ENCODE measurements at regions not wholly inside any gene's neighbourhood (a gene's known extent, or its start where the extent isn't known, plus 50 kb on each side); places are given as distances from the start of the nearest gene placed in this dataset.

DNA sequence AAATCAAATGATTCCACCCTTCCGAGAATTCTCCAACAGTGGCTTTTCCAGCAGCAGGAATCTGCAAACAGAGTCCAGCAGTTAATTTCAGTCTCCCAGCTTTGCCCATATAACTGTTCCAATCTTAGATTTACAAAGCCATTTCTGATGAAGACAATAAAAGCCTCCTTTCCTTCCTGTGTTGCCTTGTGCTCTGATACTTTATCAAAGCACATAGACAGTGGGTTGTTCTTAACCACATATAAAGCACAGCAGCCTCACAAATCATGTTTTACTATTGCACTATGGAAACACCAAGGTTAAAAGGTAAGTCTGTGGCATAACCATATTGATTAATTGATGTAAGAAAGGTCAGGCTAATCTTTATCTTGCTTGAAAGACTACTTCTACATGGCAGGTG lies 89.8 kb upstream of the MMADHC start:
- POLR2A ChIA-PET: no interaction called here
- Histone ChIP-seq H3K9me3 (ENCODE audit: control insufficient read depth in 1 of 2, insufficient read depth in 1 of 2, low read length in 2 of 2) (no peaks in the 10 kb centered on the region), H3K27me3 (ENCODE audit: control insufficient read depth in 1 of 2, insufficient read depth in 2 of 2, low read length in 2 of 2) (no peaks in the 10 kb centered on the region), H3K4me3 (ENCODE audit: low read length) (no peak overlapping the region), H3K4me1 (ENCODE audit: insufficient read depth, low read length) (no peaks in the 10 kb centered on the region), H3K36me3 (ENCODE audit: insufficient read depth, low read length) (no peaks in the 10 kb centered on the region), H3K27ac (ENCODE audit: low read depth in 1 of 2, low read length in 2 of 2) (no peak overlapping the region)
- TF ChIP-seq CTCF (IDR thresholded peaks at IDR 0.05): no peak
- Mint-ChIP-seq H3K4me1 (ENCODE audit: low read depth) (no peaks in the 10 kb centered on the region), H3K9me3 (peaks cover 10% of the 10 kb centered on the region), H3K27ac (no peak overlapping the region), H3K4me3 (no peak overlapping the region), H3K27me3 (peaks cover 10% of the 10 kb centered on the region), H3K36me3 (ENCODE audit: low read depth) (no peaks in the 10 kb centered on the region)
- CTCF ChIA-PET: no interaction called here
- intact Hi-C loops (cut with DNase I, micrococcal nuclease): no loop called here
- no peak for DNase-seq
- ATAC-seq (ENCODE audit: poor library complexity): no peak

DNA sequence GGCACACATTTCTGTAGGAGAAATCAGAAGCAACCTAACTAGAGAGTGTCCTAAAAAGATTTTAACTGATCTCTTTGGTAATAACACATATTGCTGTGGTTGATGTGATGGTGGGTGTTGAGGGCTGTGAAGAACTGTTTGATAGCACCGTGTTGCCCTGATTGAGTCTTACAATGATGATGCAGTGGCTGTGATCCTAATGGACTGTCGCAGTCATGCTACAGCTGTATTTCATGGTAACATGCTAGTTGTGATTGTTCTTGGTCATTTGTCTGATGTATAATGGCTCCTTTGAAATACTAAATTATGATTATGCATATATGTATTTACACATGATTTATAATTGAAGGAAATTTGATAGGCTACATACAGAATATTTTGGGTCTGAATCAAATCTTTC lies 82.5 kb upstream of the MMADHC start:
- Histone ChIP-seq H3K27ac (ENCODE audit: low read depth in 1 of 2, low read length in 2 of 2) (no peak overlapping the region), H3K27me3 (ENCODE audit: control insufficient read depth in 1 of 2, insufficient read depth in 2 of 2, low read length in 2 of 2) (peaks cover 0 to 4% of the 10 kb centered on the region in 2 experiments), H3K9me3 (ENCODE audit: control insufficient read depth in 1 of 2, insufficient read depth in 1 of 2, low read length in 2 of 2) (no peaks in the 10 kb centered on the region), H3K36me3 (ENCODE audit: insufficient read depth, low read length) (no peaks in the 10 kb centered on the region), H3K4me1 (ENCODE audit: insufficient read depth, low read length) (no peaks in the 10 kb centered on the region), H3K4me3 (ENCODE audit: low read length) (no peak overlapping the region)
- intact Hi-C loops (cut with DNase I, micrococcal nuclease): no loop called here
- no peak for TF ChIP-seq CTCF (IDR thresholded peaks at IDR 0.05)
- H3K27ac Mint-ChIP-seq: no peak overlapping the region
- H3K36me3 Mint-ChIP-seq (ENCODE audit: low read depth): no peaks in the 10 kb centered on the region
- no peaks in the 10 kb centered on the region for H3K4me1 Mint-ChIP-seq (ENCODE audit: low read depth)
- H3K4me3 Mint-ChIP-seq: no peak overlapping the region
- ChIA-PET POLR2A (no interaction called here), CTCF (no interaction called here)
- DNase-seq: no peak
- ATAC-seq (ENCODE audit: poor library complexity): no peak
- H3K27me3 Mint-ChIP-seq: no peaks in the 10 kb centered on the region
- peaks cover 2% of the 10 kb centered on the region for H3K9me3 Mint-ChIP-seq

GRCh38 chr2:149666809-149667320 lies 79.3 kb upstream of the MMADHC start:
- CTCF ChIA-PET: no interaction called here
- H3K27ac Mint-ChIP-seq: no peak overlapping the region

More at GRCh38 chr2:149666809-149667320, 79.3 kb upstream of the MMADHC start:
- Mint-ChIP-seq H3K4me3 (no peak overlapping the region), H3K9me3 (no peaks in the 10 kb centered on the region), H3K4me1 (ENCODE audit: low read depth) (no peaks in the 10 kb centered on the region), H3K27me3 (no peaks in the 10 kb centered on the region), H3K36me3 (ENCODE audit: low read depth) (no peaks in the 10 kb centered on the region)
- intact Hi-C loops (cut with DNase I, micrococcal nuclease): no loop called here
- no peaks in the 10 kb centered on the region for H3K36me3 ChIP-seq (ENCODE audit: insufficient read depth, low read length)
- H3K9me3 ChIP-seq (ENCODE audit: control insufficient read depth in 1 of 2, insufficient read depth in 1 of 2, low read length in 2 of 2): no peaks in the 10 kb centered on the region
- no peak overlapping the region for H3K27ac ChIP-seq (ENCODE audit: low read depth in 1 of 2, low read length in 2 of 2)
- H3K4me1 ChIP-seq (ENCODE audit: insufficient read depth, low read length): no peaks in the 10 kb centered on the region
- POLR2A ChIA-PET: no interaction called here
- DNase-seq (no peak), ATAC-seq (ENCODE audit: poor library complexity) (no peak)
- no peak overlapping the region for H3K4me3 ChIP-seq (ENCODE audit: low read length)
- peaks cover 0 to 4% of the 10 kb centered on the region in 2 experiments for H3K27me3 ChIP-seq (ENCODE audit: control insufficient read depth in 1 of 2, insufficient read depth in 2 of 2, low read length in 2 of 2)
- TF ChIP-seq CTCF (IDR thresholded peaks at IDR 0.05): no peak

Data from CD4-positive, alpha-beta T cell (primary cell).